Heart left ventricle (tissue), 13 donors: ENCODE measurements at regions not wholly inside any gene's neighbourhood (a gene's known extent, or its start where the extent isn't known, plus 50 kb on each side); places are given as distances from the start of the nearest gene placed in this dataset.

ENCODE experiments used
- POLR2A ChIP-seq, 2 donors: fragments of 450-650 bp; IDR thresholded peaks; one replicate each; pipeline ENCODE4 v1.6.1; 2017; ENCODE audit warnings: antibody characterized with exemption in 2 of 2, mild to moderate bottlenecking in 2 of 2, moderate library complexity in 2 of 2
- TF ChIP-seq, protein P1 (sequence below), 12 donors: fragments of 200-600 bp; sonication (generic) in 4 of 12; IDR thresholded peaks; one replicate each; pipeline versions ENCODE4 v1.5.0 to v1.8.0; 2018 to 2022; ENCODE audit warnings: antibody characterized with exemption in 12 of 12, mild to moderate bottlenecking in 5 of 12
- donor health status: ischemic (EF 13 %, LVEDD 7.1; RV severe dilation, severe dysfunction).
- donor health status: DM: no; HTN: yes; CAD: no.
- donor health status: DM: no; HTN: no; CAD: no.
- donor health status: ischemic (EF 25% LVEDD 6.9; RV normal size, moderate dysfunction).
- donor health status: ischemic (EF 25% LVEDD 5.7; RV mildly dilated, moderate dysfunction).
- donor health status: ischemic (EF 35%, LVEDD 5.7; RV mildly dilated, moderate dysfunction).
- donor health status: nonischemic (EF 11% LVEDD 7.7; RV severe dilation, severe dysfunction).
- donor health status: DM: yes; HTN: yes; CAD: no.
- donor health status: PGD.
- donor health status: ischemic (EF 29% LVEDD 5.4; RV normal size, mild dysfunction).
- donor health status: nonischemic (EF 23%, LVEDD 6.1; RV moderate dilation, normal function).

DNA sequence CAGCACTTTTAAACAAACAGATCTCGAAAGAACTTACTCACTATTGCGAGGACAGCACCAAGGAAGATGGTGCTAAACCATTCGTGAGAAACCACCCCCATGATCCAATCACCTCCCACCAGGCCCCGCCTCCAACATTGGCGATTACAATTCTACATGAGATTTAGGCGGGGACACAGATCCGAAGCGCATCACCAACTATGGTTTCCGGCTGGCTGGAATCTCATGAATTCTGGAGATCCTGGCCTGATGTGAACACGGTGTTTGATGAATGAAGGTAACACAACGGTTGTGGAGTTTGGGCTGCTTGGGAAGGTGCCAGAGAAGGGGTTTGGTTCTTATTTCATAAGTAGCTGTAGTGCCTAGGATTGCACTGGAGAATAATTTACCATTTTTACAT is 216.7 kb downstream of the EMX2 start:
- no peak for TF ChIP-seq POLR2A (IDR thresholded peaks at IDR 0.05)
- TF ChIP-seq, protein P1, sequence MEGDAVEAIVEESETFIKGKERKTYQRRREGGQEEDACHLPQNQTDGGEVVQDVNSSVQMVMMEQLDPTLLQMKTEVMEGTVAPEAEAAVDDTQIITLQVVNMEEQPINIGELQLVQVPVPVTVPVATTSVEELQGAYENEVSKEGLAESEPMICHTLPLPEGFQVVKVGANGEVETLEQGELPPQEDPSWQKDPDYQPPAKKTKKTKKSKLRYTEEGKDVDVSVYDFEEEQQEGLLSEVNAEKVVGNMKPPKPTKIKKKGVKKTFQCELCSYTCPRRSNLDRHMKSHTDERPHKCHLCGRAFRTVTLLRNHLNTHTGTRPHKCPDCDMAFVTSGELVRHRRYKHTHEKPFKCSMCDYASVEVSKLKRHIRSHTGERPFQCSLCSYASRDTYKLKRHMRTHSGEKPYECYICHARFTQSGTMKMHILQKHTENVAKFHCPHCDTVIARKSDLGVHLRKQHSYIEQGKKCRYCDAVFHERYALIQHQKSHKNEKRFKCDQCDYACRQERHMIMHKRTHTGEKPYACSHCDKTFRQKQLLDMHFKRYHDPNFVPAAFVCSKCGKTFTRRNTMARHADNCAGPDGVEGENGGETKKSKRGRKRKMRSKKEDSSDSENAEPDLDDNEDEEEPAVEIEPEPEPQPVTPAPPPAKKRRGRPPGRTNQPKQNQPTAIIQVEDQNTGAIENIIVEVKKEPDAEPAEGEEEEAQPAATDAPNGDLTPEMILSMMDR (IDR thresholded peaks at IDR 0.05): no peak
